Gastroesophageal sphincter (tissue), 3 donors: ENCODE measurements at regions not wholly inside any gene's neighbourhood (a gene's known extent, or its start where the extent isn't known, plus 50 kb on each side); places are given as distances from the start of the nearest gene placed in this dataset.

ENCODE experiments used
- CTCF ChIP-seq, 4 experiments: fragments of 200-600 bp in 2 of 4; fragments of 450-650 bp in 2 of 4; sonication (generic) in 1 of 4; IDR thresholded peaks; one replicate each; pipeline ENCODE4 v1.5.1; 2017 to 2019; ENCODE audit warnings: antibody characterized with exemption in 4 of 4, mild to moderate bottlenecking in 2 of 4, moderate library complexity in 2 of 4
- POLR2A ChIP-seq, 2 donors: fragments of 450-650 bp; IDR thresholded peaks; one replicate each; pipeline ENCODE4 v1.6.1; 2017; ENCODE audit warnings: antibody characterized with exemption in 2 of 2, mild to moderate bottlenecking in 2 of 2, moderate library complexity in 1 of 2

- TF ChIP-seq CTCF (IDR thresholded peaks at IDR 0.05) = no peak
- no peak for TF ChIP-seq POLR2A (IDR thresholded peaks at IDR 0.05)
Observed at GRCh38 chr19:28294395-28294794, 918.6 kb downstream of the UQCRFS1 start.
